GM12878 (cell line): ENCODE measurements at regions not wholly inside any gene's neighbourhood (a gene's known extent, or its start where the extent isn't known, plus 50 kb on each side); places are given as distances from the start of the nearest gene placed in this dataset.

Experiments used
- CUX1 ChIP-seq: IDR thresholded peaks from 2 replicates; pipeline ENCODE4 v1.6.1; 2012; ENCODE audit warnings: improper control_type of control experiment, low read depth, low read length; ENCODE audit not compliant: insufficient replicate concordance
- NR2C2 ChIP-seq: IDR thresholded peaks from 2 replicates; pipeline ENCODE4 v1.6.1; 2011; ENCODE audit warnings: borderline replicate concordance, low read depth; ENCODE audit not compliant: control insufficient read depth, insufficient read length
- PRDM15 ChIP-seq: fragments of 450-650 bp; formaldehyde crosslinking; IDR thresholded peaks from 2 replicates; pipeline ENCODE4 v1.4.0; 2020; ENCODE audit warnings: mild to moderate bottlenecking, moderate library complexity
- RAD51 ChIP-seq: fragments of 450-650 bp; IDR thresholded peaks from 2 replicates; pipeline ENCODE4 v1.6.1; 2016; ENCODE audit warnings: moderate library complexity, mild to moderate bottlenecking, inconsistent platforms
- YBX1 ChIP-seq: fragments of 450-650 bp; IDR thresholded peaks from 2 replicates; pipeline ENCODE4 v1.6.1; 2016; ENCODE audit warnings: antibody characterized with exemption

- TF ChIP-seq PRDM15 (no peak), CUX1 (no peak), NR2C2 (no peak), YBX1 (no peak), RAD51 (no peak)
These were observed 53.2 kb upstream of the RBMX start (continued) for GRCh38 chrX:136933611-136934145.
